Lower lobe of right lung (tissue), 2 donors: ENCODE measurements at regions not wholly inside any gene's neighbourhood (a gene's known extent, or its start where the extent isn't known, plus 50 kb on each side); places are given as distances from the start of the nearest gene placed in this dataset.

Source experiments
- ATAC-seq, 2 donors: fragments of 200-7000 bp; cut with Tn5 transposase; one replicate each; pipeline ENCODE4 v1.9.1; 2020 to 2022; ENCODE audit warnings: mild to moderate bottlenecking in 2 of 2, moderate library complexity in 2 of 2
- DNase-seq: peaks from one replicate; pipeline ENCODE4 v3.0.0-alpha.2; 2020
- H3K27ac ChIP-seq: fragments of 200-600 bp; one replicate; pipeline ENCODE4 v1.8.0; 2022
- H3K27me3 ChIP-seq: fragments of 200-600 bp; one replicate; pipeline ENCODE4 v1.8.0; 2022; ENCODE audit warnings: low read depth
- H3K36me3 ChIP-seq: fragments of 200-600 bp; one replicate; pipeline ENCODE4 v1.8.0; 2022; ENCODE audit warnings: mild to moderate bottlenecking
- H3K4me1 ChIP-seq: fragments of 200-600 bp; one replicate; pipeline ENCODE4 v1.8.0; 2022
- H3K4me3 ChIP-seq: fragments of 200-600 bp; one replicate; pipeline ENCODE4 v1.8.0; 2022; ENCODE audit warnings: mild to moderate bottlenecking
- H3K9me3 ChIP-seq: fragments of 200-600 bp; one replicate; pipeline ENCODE4 v1.8.0; 2022
- CTCF ChIP-seq: fragments of 200-600 bp; IDR thresholded peaks from one replicate; pipeline ENCODE4 v1.8.0; 2022; ENCODE audit warnings: antibody characterized with exemption, mild to moderate bottlenecking
- intact Hi-C: fragments of 100-400 bp; cut with DNase I; formaldehyde crosslinking; loops from one replicate; pipeline ENCODE4 v1.11.0; 2022
- donor health status: DM: no; HTN: yes; CAD: no; lungs with severe emphysema.

DNA sequence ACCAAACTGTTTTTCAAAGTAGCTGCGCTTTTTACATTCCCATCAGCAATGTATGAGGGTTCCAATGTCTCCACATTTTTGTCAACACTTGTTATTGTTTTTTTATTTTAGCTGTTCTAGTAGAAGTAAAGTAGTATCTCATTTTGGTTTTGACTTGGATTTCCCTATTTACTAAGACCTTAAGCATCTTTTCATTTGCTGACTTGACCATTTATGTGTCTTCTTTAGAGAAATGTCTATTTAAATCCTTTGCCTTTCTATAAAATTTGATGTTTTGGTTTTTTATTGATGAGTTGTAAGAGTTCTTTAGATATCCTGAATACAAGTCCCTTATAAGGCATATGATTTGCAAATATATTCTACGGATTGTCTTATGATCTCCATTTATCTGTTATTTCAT, 110.6 kb downstream of the CD164 start:
- Histone ChIP-seq H3K27ac (no peak overlapping the region), H3K9me3 (no peaks in the 10 kb centered on the region), H3K36me3 (no peaks in the 10 kb centered on the region), H3K4me1 (no peaks in the 10 kb centered on the region), H3K27me3 (no peaks in the 10 kb centered on the region), H3K4me3 (no peak overlapping the region)
- TF ChIP-seq CTCF: no peak
- intact Hi-C loops: no loop called here
- DNase-seq (no peak), ATAC-seq (no peak)

- no peak for TF ChIP-seq CTCF
- H3K36me3 ChIP-seq: no peaks in the 10 kb centered on the region
- H3K27ac ChIP-seq: no peak overlapping the region
- H3K9me3 ChIP-seq: no peaks in the 10 kb centered on the region
- no peak overlapping the region for H3K4me3 ChIP-seq
- DNase-seq (no peak), ATAC-seq (no peak)
- intact Hi-C loops: no loop called here
- no peaks in the 10 kb centered on the region for H3K27me3 ChIP-seq
- H3K4me1 ChIP-seq: no peaks in the 10 kb centered on the region
These were observed 112.2 kb downstream of the CD164 start for GRCh38 chr6:109269953-109270517.

GRCh38 chr6:109269057-109269456, 113.2 kb downstream of the CD164 start:
- Histone ChIP-seq H3K9me3 (no peaks in the 10 kb centered on the region), H3K36me3 (no peaks in the 10 kb centered on the region), H3K4me3 (no peak overlapping the region), H3K27ac (no peak overlapping the region), H3K4me1 (no peaks in the 10 kb centered on the region), H3K27me3 (no peaks in the 10 kb centered on the region)
- no peak for TF ChIP-seq CTCF
- intact Hi-C loops: no loop called here
- no peak for ATAC-seq
- DNase-seq: no peak

- Histone ChIP-seq H3K27me3 (no peaks in the 10 kb centered on the region), H3K27ac (no peak overlapping the region), H3K4me1 (no peaks in the 10 kb centered on the region), H3K9me3 (no peaks in the 10 kb centered on the region), H3K4me3 (no peak overlapping the region), H3K36me3 (no peaks in the 10 kb centered on the region)
- DNase-seq (no peak), ATAC-seq (no peak)
- intact Hi-C loops: no loop called here
- no peak for TF ChIP-seq CTCF
These were observed 116.7 kb downstream of the CD164 start for GRCh38 chr6:109265530-109265929.

GRCh38 chr6:109263873-109264700, 118.2 kb downstream of the CD164 start:
- TF ChIP-seq CTCF: no peak
- DNase-seq: no peak
- Histone ChIP-seq H3K9me3 (no peaks in the 10 kb centered on the region), H3K27me3 (no peaks in the 10 kb centered on the region), H3K4me1 (no peaks in the 10 kb centered on the region), H3K36me3 (no peaks in the 10 kb centered on the region), H3K27ac (no peak overlapping the region), H3K4me3 (no peak overlapping the region)
- intact Hi-C loops: no loop called here
- ATAC-seq: no peak
